ENCODE measurements at regions not wholly inside any gene's neighbourhood (a gene's known extent, or its start where the extent isn't known, plus 50 kb on each side); places are given as distances from the start of the nearest gene placed in this dataset.

GRCh38 chr15:70531576-70531975, 231.8 kb downstream of the UACA start:
- H3K27ac ChIP-seq (ENCODE audit: low read depth, low read length): no peak overlapping the region
- 75 to 79% (median 79%) methylated on average over 2 of the region's 2 CpGs for WGBS, 3 donors

GRCh38 chr15:70530906-70531305, 232.5 kb downstream of the UACA start:
- 78 to 91% (median 89%) methylated on average over 8 of the region's 8 CpGs for WGBS, 3 donors
- no peak overlapping the region for H3K27ac ChIP-seq (ENCODE audit: low read depth, low read length)

GRCh38 chr15:70530503-70530902, 232.9 kb downstream of the UACA start:
- H3K27ac ChIP-seq (ENCODE audit: low read depth, low read length): no peak overlapping the region
- 79 to 91% (median 90%) methylated on average over 4 of the region's 4 CpGs for WGBS, 3 donors

- 81 to 93% (median 92%) methylated on average over 5 of the region's 5 CpGs for WGBS, 3 donors
- no peak overlapping the region for H3K27ac ChIP-seq (ENCODE audit: low read depth, low read length)
Observed at GRCh38 chr15:70530017-70530499, 233.3 kb downstream of the UACA start.

- no peak overlapping the region for H3K27ac ChIP-seq (ENCODE audit: low read depth, low read length)
- WGBS, 3 donors: 75 to 88% (median 76%) methylated on average over 4 of the region's 4 CpGs
Observed at GRCh38 chr15:70528816-70529215, 234.5 kb downstream of the UACA start.

GRCh38 chr15:70528270-70528706, 235.1 kb downstream of the UACA start:
- no peak overlapping the region for H3K27ac ChIP-seq (ENCODE audit: low read depth, low read length)

GRCh38 chr15:70526974-70527325, 236.4 kb downstream of the UACA start:
- 56 to 68% (median 56%) methylated on average over 6 of the region's 6 CpGs for WGBS, 3 donors

More at GRCh38 chr15:70528270-70528706, 235.1 kb downstream of the UACA start:
- 56 to 76% (median 60%) methylated on average over 6 of the region's 6 CpGs for WGBS, 3 donors

GRCh38 chr15:70526221-70526973, 237.0 kb downstream of the UACA start:
- WGBS, 3 donors: 43 to 76% (median 60%) methylated on average over 12 of the region's 12 CpGs
- no peak overlapping the region for H3K27ac ChIP-seq (ENCODE audit: low read depth, low read length)

More at GRCh38 chr15:70526974-70527325, 236.4 kb downstream of the UACA start:
- no peak overlapping the region for H3K27ac ChIP-seq (ENCODE audit: low read depth, low read length)

- no peak overlapping the region for H3K27ac ChIP-seq (ENCODE audit: low read depth, low read length)
- WGBS, 3 donors: 53 to 89% (median 88%) methylated on average over 1 of the region's 1 CpG
Observed at GRCh38 chr15:70525551-70525950, 237.8 kb downstream of the UACA start.

- 78 to 89% (median 87%) methylated on average over 6 of the region's 6 CpGs for WGBS, 3 donors
- H3K27ac ChIP-seq (ENCODE audit: low read depth, low read length): no peak overlapping the region
Observed at GRCh38 chr15:70524470-70524869, 238.9 kb downstream of the UACA start.

- 72 to 96% (median 92%) methylated on average over 7 of the region's 7 CpGs for WGBS, 3 donors
- no peak overlapping the region for H3K27ac ChIP-seq (ENCODE audit: low read depth, low read length)
Observed at GRCh38 chr15:70523616-70524015, 239.7 kb downstream of the UACA start.

GRCh38 chr15:70523192-70523591, 240.2 kb downstream of the UACA start:
- H3K27ac ChIP-seq (ENCODE audit: low read depth, low read length): no peak overlapping the region
- 84 to 94% (median 90%) methylated on average over 5 of the region's 5 CpGs for WGBS, 3 donors

- H3K27ac ChIP-seq (ENCODE audit: low read depth, low read length): no peak overlapping the region
- 84 to 92% (median 91%) methylated on average over 5 of the region's 5 CpGs for WGBS, 3 donors
Observed at GRCh38 chr15:70522323-70522966, 240.9 kb downstream of the UACA start.

- no peak overlapping the region for H3K27ac ChIP-seq (ENCODE audit: low read depth, low read length)
- 76 to 93% (median 90%) methylated on average over 11 of the region's 11 CpGs for WGBS, 3 donors
Observed at GRCh38 chr15:70521576-70522322, 241.6 kb downstream of the UACA start.

GRCh38 chr15:70519616-70520015, 243.7 kb downstream of the UACA start:
- 59 to 84% (median 78%) methylated on average over 3 of the region's 3 CpGs for WGBS, 3 donors
- no peak overlapping the region for H3K27ac ChIP-seq (ENCODE audit: low read depth, low read length)

- WGBS, 3 donors: 92 to 96% (median 96%) methylated on average over 6 of the region's 6 CpGs
Observed at GRCh38 chr15:70519004-70519365, 244.4 kb downstream of the UACA start.

GRCh38 chr15:70518201-70519003, 245.0 kb downstream of the UACA start:
- no peak overlapping the region for H3K27ac ChIP-seq (ENCODE audit: low read depth, low read length)
- WGBS, 3 donors: 88 to 91% (median 91%) methylated on average over 11 of the region's 11 CpGs

More at GRCh38 chr15:70519004-70519365, 244.4 kb downstream of the UACA start:
- no peak overlapping the region for H3K27ac ChIP-seq (ENCODE audit: low read depth, low read length)

GRCh38 chr15:70517194-70517590, 246.2 kb downstream of the UACA start:
- no peak overlapping the region for H3K27ac ChIP-seq (ENCODE audit: low read depth, low read length)
- WGBS, 3 donors: 78 to 91% (median 89%) methylated on average over 10 of the region's 10 CpGs

Data from adipose tissue (tissue), 3 donors.